ENCODE measurements at regions not wholly inside any gene's neighbourhood (a gene's known extent, or its start where the extent isn't known, plus 50 kb on each side); places are given as distances from the start of the nearest gene placed in this dataset.

- no peak for DNase-seq
Measured at GRCh38 chr6:106918115-106918514, 56.4 kb downstream of the CD24 start.

GRCh38 chr6:106916891-106917290, 57.6 kb downstream of the CD24 start:
- DNase-seq: no peak

DNA sequence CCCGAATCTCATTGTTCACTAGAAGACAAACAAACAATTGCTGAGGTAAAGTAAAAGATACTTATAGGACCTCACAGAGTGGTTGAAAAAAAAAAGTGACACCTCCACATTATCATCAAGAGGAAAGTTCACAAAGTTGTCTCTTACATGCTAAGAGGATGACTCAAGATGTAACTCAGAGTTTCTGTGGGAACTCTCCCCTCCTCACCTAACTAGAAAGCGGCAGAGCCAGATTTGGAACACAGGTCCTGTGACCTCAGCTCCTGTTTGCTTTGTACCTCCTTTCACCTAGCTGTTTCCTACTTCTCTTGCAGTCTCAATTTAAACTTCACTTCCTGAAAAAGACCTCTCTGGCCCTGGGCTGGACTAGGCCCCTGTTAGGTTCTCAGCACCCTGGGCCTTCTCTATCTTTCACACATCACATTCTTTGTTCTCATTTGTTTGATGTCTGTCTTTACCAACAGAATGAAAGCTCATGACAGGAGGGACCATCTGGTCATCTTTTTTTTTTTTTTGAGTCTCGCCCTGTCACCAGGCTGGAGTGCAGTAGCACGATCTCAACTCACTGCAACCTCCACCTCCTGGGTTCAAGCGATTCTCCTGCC, 60.8 kb downstream of the CD24 start:
- no peak for DNase-seq

DNA sequence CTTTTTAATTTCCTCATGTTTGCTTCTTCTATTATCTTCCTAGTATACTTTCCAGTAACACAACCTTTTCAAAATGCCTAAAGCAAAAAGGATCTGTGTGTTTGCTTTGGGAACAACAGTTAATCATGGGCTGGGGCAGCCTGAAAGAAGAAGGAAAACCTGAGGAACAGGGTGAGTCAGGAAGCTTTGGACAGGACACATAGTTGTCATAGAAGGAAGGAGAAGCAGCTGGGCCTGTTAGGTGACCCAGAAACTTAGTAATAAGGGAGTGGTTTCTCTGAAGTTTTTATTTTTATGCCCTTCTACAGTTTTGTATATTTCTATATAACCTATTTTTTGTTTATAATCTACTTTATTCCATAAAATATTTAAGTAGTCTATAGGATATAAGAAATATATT, 61.4 kb downstream of the CD24 start:
- no peak for DNase-seq

DNA sequence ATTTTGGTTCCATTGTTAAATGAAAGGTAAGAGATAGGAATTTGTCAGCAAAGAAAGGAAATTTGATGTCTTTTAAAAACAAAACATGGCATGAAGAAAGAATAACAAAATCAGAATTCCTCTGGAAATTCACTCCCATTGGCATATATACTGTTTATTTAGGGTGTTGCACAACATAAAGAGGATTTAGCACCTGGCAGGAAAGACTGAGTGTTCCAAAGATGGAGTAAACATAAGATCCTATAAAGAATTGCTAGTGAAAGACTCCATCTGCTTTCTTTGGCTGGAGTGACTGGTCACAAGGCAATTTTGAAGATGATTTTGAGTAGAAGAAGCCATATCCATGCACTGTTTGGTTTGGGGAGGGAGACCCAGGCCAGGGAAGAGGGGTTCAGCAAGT, 62.4 kb downstream of the CD24 start:
- DNase-seq: no peak

DNA sequence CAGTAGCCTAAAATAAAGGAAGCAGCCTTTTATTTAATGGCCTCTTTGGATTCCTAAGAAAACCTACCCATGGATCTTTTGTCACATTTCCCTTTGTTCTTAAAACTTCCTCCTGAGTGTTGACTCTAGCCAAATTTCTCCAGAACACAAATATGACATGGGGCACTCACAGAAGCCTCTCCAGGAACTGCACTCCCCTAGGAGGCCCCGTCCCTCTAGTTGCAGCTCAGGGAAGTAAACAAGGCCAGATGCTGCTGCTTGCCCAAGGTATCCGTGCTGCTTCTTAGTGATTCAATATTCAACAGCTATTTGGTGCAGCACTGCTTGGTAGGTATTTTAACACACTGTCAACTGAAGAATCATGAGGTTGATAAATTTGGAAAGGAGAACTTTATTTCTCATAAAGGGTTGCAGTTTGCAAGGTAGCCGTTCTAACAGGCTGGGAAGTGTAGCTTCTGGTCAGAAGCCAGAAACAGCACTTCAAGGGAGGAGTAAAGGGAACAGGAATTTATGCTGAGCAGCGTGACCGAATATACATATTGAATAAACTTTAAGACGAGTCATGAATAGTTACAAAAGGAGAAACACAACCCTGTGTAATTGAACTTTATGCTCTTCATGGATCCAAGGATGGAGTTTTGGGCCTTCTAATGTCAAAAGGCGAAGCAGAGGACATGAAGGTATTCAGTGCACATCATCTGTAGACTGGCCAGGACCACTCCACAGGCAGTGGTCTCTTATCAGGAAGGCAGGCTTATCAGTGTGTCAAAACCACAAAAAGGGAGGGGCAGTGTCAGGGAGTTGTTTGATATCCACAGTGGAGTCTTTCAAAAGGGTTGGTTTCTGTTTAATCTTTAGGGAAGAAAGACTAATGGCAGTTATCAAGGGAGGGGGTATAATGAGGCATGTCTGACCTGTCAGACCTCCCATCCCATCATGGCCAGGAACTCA, 63.3 kb downstream of the CD24 start:
- DNase-seq: no peak

GRCh38 chr6:106908386-106908840, 66.1 kb downstream of the CD24 start:
- no peak for DNase-seq

DNA sequence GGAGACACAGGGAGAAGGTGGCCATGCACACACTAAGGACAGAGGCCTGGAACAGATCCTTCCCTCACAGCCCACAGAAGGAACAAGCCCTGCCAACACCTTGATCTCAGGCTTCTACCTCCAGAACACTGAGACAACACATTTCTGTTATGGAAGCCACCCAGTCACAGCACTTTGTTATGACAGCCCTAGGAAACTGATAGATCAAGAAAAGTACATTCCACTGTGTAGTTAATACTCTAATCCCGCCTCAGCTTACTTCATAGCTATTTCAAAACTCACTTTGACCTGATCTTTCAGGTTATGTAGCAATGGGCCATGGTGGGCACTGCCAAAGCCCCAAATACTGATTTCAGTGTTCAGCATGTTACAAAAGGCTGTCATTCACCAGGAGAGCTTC, 66.8 kb downstream of the CD24 start:
- no peak for DNase-seq

- no peak for DNase-seq
Measured at GRCh38 chr6:106906232-106906631, 68.3 kb downstream of the CD24 start.

- no peak for DNase-seq
Measured at GRCh38 chr6:106903299-106903698, 71.2 kb downstream of the CD24 start.

- DNase-seq: no peak
Measured at GRCh38 chr6:106901062-106901461, 73.5 kb downstream of the CD24 start.

- no peak for DNase-seq
Measured at GRCh38 chr6:106899697-106900096, 74.8 kb downstream of the CD24 start.

- DNase-seq: no peak
Measured at GRCh38 chr6:106897580-106897979, 76.9 kb downstream of the CD24 start.

DNA sequence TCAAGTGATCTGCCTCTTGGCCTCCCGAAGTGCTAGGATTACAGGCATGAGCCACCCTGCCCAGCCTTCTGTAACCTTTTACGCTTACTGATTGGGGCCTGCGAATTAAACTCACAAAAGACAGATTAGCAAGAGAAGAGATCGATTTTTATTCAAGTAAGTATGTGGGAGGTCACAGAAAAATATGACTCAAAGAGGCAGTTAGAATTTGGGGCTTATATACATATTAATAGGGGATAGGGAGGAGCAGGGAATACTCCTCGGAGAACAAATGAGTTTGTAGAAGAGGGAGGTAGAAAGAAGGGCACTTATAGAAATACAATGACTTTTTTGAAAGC, 78.9 kb downstream of the CD24 start:
- no peak for DNase-seq

DNA sequence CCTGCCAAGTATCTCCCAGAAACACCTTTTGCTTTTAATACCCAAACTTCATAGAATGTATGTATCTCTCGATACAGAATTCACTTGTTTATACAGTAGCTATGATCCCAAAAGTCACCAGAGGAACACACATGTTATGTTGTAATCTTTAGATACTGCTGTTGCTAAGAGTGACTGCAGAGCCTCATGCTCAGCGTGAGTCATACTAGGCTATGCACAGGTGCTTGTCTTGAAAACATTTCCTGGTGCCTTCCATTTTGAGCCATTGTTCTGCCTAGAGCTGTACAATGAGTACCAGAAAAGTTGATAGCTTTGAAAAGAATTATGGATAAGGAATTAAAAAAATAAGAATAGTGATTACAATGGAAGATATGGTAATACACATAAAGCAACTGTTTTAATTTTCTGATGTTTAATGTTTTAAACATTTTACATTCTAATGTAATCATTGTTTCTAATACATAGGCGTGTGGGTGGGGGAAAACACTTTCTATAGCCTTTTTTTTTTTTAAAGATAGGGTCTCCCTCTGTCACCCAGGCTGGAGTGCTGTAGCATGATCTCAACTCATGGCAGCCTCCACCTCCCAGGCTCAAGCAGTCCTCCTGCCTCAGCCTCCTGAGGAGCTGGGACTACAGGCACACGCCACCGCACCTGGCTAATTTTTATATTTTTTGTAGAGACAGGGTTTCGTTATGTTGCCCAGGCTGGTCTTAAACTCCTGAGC, 79.4 kb downstream of the CD24 start:
- no peak for DNase-seq

DNA sequence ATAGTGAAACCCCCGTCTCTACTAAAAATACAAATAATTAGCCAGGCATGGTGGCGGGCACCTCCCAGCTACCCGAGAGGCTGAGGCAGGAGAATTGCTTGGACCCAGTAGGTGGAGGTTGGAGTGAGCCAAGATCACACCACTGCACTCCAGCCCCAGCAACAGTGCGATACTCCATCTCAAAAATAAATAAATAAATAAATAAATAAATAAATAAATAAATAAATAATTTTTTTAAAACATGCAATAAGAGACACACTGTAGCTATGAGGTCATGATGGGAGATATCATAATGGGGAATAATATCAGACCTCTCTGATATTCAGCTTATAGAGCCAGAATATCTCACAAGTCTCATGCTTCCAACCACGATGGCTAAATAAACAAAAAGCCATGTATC, 82.3 kb downstream of the CD24 start:
- DNase-seq: no peak

DNA sequence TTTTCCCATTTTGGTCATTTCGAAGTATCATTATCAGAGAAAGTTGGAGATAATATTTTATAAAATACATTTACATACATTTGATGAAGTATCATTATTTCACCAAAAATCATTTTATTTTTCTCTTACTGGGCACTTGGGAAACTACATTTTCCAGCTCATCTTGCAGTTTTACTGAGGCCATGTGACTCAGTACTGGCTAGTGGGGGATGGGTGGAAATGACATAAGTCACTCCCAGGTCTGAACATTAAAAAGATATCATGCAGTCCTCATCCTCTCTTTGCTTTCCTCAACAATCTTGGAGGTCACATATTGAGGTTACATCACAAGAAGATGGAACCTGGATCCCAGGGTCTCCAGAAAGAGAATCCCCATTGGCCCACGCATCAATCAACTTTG, 84.1 kb downstream of the CD24 start:
- DNase-seq: no peak

- DNase-seq: no peak
Measured at GRCh38 chr6:106889692-106890091, 84.8 kb downstream of the CD24 start.

GRCh38 chr6:106886922-106887797, 87.4 kb downstream of the CD24 start:
- no peak for DNase-seq

DNA sequence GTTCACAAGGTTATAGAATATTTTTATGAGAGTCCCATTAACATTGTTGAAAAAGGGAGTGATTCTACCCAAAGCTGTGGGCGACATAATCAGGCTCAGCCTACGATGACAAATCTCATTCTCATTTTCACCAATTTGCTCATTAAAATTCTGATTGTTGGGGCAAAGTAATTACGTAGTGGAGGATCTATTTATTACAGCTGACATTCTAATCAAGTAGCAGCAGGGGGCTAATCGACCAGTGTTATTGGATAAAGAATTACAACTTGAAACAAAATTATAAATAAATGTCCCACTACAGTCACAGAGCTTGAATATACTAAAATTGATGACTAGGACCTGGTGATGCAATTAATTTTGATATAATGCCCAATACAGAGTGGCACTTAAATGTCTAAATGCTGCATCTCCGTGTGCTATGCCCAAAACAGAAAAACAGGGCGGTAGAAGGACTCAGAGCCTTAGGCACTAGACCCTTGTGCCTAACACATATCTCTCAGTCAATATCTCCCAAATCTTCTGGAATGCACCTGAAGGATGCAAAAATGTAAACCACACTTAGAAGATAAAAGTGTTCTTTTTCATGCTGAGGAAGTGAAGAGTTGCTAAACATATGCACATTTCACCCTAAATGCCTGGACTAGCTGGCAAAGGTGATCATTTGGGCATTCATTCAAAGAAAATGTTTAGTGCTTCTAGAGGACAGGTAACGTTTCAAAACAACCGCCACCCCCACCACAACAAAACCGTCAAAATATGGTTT, 88.3 kb downstream of the CD24 start:
- DNase-seq: no peak

DNA sequence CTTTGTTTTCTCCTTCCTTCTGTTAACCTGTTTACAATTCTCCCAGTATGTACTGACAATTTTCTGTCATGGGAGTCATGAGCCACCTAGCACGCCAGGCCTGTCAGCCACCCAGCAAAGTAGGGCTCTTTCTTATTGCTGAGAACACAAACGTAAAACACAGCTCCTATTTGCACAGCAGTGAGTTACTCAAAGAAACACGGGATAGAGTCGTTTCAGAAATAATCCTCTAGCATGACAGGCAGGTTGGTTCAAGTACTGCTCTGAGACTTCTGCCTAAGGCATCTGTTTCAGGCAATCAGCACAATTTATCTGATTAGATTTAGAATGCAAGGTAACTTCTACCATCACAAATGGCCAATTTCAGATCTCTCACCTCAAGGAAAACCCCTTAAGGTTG, 88.8 kb downstream of the CD24 start:
- DNase-seq: no peak

DNA sequence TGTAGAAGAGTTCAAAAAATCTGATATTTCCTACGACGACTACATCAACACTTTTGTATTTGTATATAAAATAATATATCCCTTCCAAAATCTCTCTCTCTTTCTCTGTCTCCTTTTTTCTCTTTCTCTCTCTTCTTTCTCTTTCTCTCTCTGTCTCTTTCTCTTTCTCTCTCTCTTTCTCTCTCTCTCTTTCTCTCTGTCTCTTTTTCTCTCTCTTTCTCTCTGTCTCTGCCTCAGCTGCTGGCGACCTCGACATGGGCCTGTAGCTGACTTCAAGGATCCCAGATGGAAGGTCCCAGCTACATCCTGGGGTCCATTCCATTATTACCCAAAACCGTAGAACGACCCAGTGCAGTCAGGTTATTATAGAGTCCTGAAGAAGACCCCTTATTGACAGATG, 90.0 kb downstream of the CD24 start:
- DNase-seq: no peak

All from RPMI8226 (cell line).